ENCODE measurements at regions not wholly inside any gene's neighbourhood (a gene's known extent, or its start where the extent isn't known, plus 50 kb on each side); places are given as distances from the start of the nearest gene placed in this dataset.

- TF ChIP-seq, protein P1, sequence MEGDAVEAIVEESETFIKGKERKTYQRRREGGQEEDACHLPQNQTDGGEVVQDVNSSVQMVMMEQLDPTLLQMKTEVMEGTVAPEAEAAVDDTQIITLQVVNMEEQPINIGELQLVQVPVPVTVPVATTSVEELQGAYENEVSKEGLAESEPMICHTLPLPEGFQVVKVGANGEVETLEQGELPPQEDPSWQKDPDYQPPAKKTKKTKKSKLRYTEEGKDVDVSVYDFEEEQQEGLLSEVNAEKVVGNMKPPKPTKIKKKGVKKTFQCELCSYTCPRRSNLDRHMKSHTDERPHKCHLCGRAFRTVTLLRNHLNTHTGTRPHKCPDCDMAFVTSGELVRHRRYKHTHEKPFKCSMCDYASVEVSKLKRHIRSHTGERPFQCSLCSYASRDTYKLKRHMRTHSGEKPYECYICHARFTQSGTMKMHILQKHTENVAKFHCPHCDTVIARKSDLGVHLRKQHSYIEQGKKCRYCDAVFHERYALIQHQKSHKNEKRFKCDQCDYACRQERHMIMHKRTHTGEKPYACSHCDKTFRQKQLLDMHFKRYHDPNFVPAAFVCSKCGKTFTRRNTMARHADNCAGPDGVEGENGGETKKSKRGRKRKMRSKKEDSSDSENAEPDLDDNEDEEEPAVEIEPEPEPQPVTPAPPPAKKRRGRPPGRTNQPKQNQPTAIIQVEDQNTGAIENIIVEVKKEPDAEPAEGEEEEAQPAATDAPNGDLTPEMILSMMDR (optimal IDR thresholded peaks at IDR 0.05 in 1 of 3, IDR thresholded peaks at IDR 0.05 in 1 of 3, conservative IDR thresholded peaks at IDR 0.05 in 1 of 3; ENCODE audit: extremely low read depth in 1 of 3, insufficient read depth in 2 of 3, low read length in 3 of 3): no peak
- no peak for TF ChIP-seq EZH2 (IDR thresholded peaks at IDR 0.05; ENCODE audit: low read length)
Observed at GRCh38 chr10:100636848-100637553, 101.3 kb downstream of the HIF1AN start.
